Tibial nerve (tissue), 4 donors: ENCODE measurements at regions not wholly inside any gene's neighbourhood (a gene's known extent, or its start where the extent isn't known, plus 50 kb on each side); places are given as distances from the start of the nearest gene placed in this dataset.

ENCODE experiments used
- DNase-seq, 2 donors: peaks; one replicate each; pipeline ENCODE4 v3.0.0-alpha.2; 2019; ENCODE audit warnings: low spot score in 2 of 2
- H3K27ac ChIP-seq, 4 donors: fragments of 200-600 bp; sonication (generic) in 3 of 4; one replicate each; pipeline ENCODE4 v1.5.1; 2017 to 2019; ENCODE audit warnings: mild to moderate bottlenecking in 1 of 4
- H3K27me3 ChIP-seq, 2 donors: fragments of 200-600 bp; sonication (generic) in 1 of 2; one replicate each; pipeline versions ENCODE4 v1.5.1 to v1.6.0; 2017 to 2019
- H3K36me3 ChIP-seq, 3 donors: fragments of 200-600 bp; sonication (generic); one replicate each; pipeline ENCODE4 v1.5.1; 2018 to 2019
- H3K4me1 ChIP-seq, 4 donors: fragments of 200-600 bp; sonication (generic) in 3 of 4; one replicate each; pipeline ENCODE4 v1.5.1; 2017 to 2019
- H3K4me3 ChIP-seq, 4 donors: fragments of 200-600 bp; sonication (generic) in 3 of 4; one replicate each; pipeline ENCODE4 v1.5.1; 2017 to 2019; ENCODE audit warnings: mild to moderate bottlenecking in 1 of 4, moderate library complexity in 1 of 4
- H3K9me3 ChIP-seq, 4 donors: fragments of 200-600 bp; sonication (generic) in 3 of 4; one replicate each; pipeline ENCODE4 v1.5.1; 2017 to 2019
- EP300 ChIP-seq, 2 donors: sonication (generic); formaldehyde crosslinking; IDR thresholded peaks; one replicate each; pipeline ENCODE4 v1.6.1; 2017; ENCODE audit warnings: antibody characterized with exemption in 2 of 2, mild to moderate bottlenecking in 1 of 2
- POLR2A ChIP-seq, 2 donors: fragments of 450-650 bp; IDR thresholded peaks; one replicate each; pipeline ENCODE4 v1.6.1; 2017; ENCODE audit warnings: antibody characterized with exemption in 2 of 2, mild to moderate bottlenecking in 2 of 2, moderate library complexity in 2 of 2
- WGBS, 2 donors: methylation state at CpG; one replicate each; pipeline ENCODE4 v1.1.5; 2018; 5-methylcytosine and 5-hydroxymethylcytosine counted together
- TF ChIP-seq, protein P1 (sequence below), 5 experiments: fragments of 200-600 bp in 3 of 5; fragments of 450-650 bp in 2 of 5; sonication (generic) in 3 of 5; IDR thresholded peaks; one replicate each; pipeline ENCODE4 v1.5.1; 2016 to 2019; ENCODE audit warnings: antibody characterized with exemption in 5 of 5, mild to moderate bottlenecking in 3 of 5, moderate library complexity in 2 of 5

DNA sequence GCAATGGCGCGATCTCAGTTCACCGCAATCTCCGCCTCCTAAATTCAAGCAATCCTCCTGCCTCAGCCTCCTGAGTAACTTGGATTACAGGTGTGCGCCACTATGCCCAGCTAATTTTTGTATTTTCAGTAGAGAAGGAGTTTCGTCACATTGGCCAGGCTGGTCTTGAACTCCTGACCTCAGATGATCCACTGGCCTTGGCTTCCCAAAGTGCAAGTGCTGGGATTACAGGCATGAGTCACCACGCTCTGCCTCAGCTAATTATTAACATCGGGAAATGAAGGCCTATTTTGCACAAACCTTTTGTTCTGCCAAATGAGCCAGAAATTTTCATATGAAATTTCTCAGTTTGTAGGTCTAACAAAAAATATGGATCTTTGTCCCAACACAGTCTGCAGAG lies 106.7 kb upstream of the ODAD2 start:
- DNase-seq = no peak
- Histone ChIP-seq H3K9me3 (no peaks in the 10 kb centered on the region), H3K27me3 (no peaks in the 10 kb centered on the region), H3K4me1 (no peaks in the 10 kb centered on the region), H3K36me3 (no peaks in the 10 kb centered on the region), H3K27ac (no peak overlapping the region), H3K4me3 (no peak overlapping the region)
- WGBS, 2 donors = 78 to 93% methylated on average over 8 of the region's 8 CpGs
- TF ChIP-seq, protein P1, sequence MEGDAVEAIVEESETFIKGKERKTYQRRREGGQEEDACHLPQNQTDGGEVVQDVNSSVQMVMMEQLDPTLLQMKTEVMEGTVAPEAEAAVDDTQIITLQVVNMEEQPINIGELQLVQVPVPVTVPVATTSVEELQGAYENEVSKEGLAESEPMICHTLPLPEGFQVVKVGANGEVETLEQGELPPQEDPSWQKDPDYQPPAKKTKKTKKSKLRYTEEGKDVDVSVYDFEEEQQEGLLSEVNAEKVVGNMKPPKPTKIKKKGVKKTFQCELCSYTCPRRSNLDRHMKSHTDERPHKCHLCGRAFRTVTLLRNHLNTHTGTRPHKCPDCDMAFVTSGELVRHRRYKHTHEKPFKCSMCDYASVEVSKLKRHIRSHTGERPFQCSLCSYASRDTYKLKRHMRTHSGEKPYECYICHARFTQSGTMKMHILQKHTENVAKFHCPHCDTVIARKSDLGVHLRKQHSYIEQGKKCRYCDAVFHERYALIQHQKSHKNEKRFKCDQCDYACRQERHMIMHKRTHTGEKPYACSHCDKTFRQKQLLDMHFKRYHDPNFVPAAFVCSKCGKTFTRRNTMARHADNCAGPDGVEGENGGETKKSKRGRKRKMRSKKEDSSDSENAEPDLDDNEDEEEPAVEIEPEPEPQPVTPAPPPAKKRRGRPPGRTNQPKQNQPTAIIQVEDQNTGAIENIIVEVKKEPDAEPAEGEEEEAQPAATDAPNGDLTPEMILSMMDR (IDR thresholded peaks at IDR 0.05) = no peak
- TF ChIP-seq EP300 (IDR thresholded peaks at IDR 0.05) (no peak), POLR2A (IDR thresholded peaks at IDR 0.05) (no peak)

GRCh38 chr10:28097633-28098032 lies 98.8 kb upstream of the ODAD2 start:
- DNase-seq = no peak
- TF ChIP-seq, protein P1 (IDR thresholded peaks at IDR 0.05) = no peak
- Histone ChIP-seq H3K36me3 (no peaks in the 10 kb centered on the region), H3K27me3 (no peaks in the 10 kb centered on the region), H3K27ac (no peak overlapping the region), H3K4me1 (no peaks in the 10 kb centered on the region), H3K9me3 (no peaks in the 10 kb centered on the region), H3K4me3 (no peak overlapping the region)
- 82 to 91% methylated on average over 3 of the region's 3 CpGs for WGBS, 2 donors

GRCh38 chr10:28095791-28096378 lies 97.0 kb upstream of the ODAD2 start:
- Histone ChIP-seq H3K9me3 (no peaks in the 10 kb centered on the region), H3K4me1 (no peaks in the 10 kb centered on the region), H3K4me3 (no peak overlapping the region), H3K27me3 (no peaks in the 10 kb centered on the region), H3K36me3 (no peaks in the 10 kb centered on the region), H3K27ac (no peak overlapping the region)
- WGBS, 2 donors = 38 to 43% methylated on average over 5 of the region's 5 CpGs
- TF ChIP-seq POLR2A (IDR thresholded peaks at IDR 0.05) (no peak), EP300 (IDR thresholded peaks at IDR 0.05) (no peak)
- TF ChIP-seq, protein P1 (IDR thresholded peaks at IDR 0.05) = no peak
- no peak for DNase-seq

DNA sequence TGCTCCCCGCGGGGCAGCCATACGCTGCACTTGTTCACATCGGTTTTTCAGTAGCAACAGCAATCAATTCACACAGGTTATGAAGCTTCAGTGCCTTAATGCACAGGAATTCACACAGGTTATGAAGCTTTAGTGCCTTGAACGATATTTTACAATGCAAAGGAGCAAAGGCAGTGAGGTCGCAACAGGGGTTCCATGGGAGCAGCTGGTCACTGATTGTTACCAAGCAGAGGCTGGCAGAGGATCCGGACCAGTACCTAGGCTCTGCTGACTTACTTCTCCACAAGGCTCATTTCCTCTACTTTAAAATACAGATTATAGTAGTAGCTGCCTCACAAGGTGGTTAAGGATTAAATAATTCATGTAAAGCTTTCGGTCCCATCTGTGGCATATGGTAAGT lies 95.2 kb upstream of the ODAD2 start:
- H3K36me3 ChIP-seq = no peaks in the 10 kb centered on the region
- 80 to 81% methylated on average over 8 of the region's 8 CpGs for WGBS, 2 donors
- no peak overlapping the region for H3K27ac ChIP-seq
- TF ChIP-seq POLR2A (IDR thresholded peaks at IDR 0.05) = no peak
- TF ChIP-seq EP300 (IDR thresholded peaks at IDR 0.05) = no peak
- TF ChIP-seq, protein P1 (IDR thresholded peaks at IDR 0.05) = no peak
- H3K4me3 ChIP-seq = no peak overlapping the region
- H3K27me3 ChIP-seq = no peaks in the 10 kb centered on the region
- H3K4me1 ChIP-seq = no peaks in the 10 kb centered on the region
- H3K9me3 ChIP-seq = no peaks in the 10 kb centered on the region
- no peak for DNase-seq

GRCh38 chr10:28091913-28092312 lies 93.0 kb upstream of the ODAD2 start:
- H3K4me1 ChIP-seq = no peaks in the 10 kb centered on the region
- H3K27me3 ChIP-seq = no peaks in the 10 kb centered on the region
- H3K36me3 ChIP-seq = peaks cover 0 to 4% (median 0%) of the 10 kb centered on the region in 3 donors
- no peak overlapping the region for H3K4me3 ChIP-seq
- 89 to 93% methylated on average over 2 of the region's 2 CpGs for WGBS, 2 donors
- H3K9me3 ChIP-seq = no peaks in the 10 kb centered on the region
- no peak overlapping the region for H3K27ac ChIP-seq
- TF ChIP-seq POLR2A (IDR thresholded peaks at IDR 0.05) = no peak
- TF ChIP-seq, protein P1 (IDR thresholded peaks at IDR 0.05) = no peak
- no peak for TF ChIP-seq EP300 (IDR thresholded peaks at IDR 0.05)
- no peak for DNase-seq
